ENCODE measurements at regions not wholly inside any gene's neighbourhood (a gene's known extent, or its start where the extent isn't known, plus 50 kb on each side); places are given as distances from the start of the nearest gene placed in this dataset.

DNA sequence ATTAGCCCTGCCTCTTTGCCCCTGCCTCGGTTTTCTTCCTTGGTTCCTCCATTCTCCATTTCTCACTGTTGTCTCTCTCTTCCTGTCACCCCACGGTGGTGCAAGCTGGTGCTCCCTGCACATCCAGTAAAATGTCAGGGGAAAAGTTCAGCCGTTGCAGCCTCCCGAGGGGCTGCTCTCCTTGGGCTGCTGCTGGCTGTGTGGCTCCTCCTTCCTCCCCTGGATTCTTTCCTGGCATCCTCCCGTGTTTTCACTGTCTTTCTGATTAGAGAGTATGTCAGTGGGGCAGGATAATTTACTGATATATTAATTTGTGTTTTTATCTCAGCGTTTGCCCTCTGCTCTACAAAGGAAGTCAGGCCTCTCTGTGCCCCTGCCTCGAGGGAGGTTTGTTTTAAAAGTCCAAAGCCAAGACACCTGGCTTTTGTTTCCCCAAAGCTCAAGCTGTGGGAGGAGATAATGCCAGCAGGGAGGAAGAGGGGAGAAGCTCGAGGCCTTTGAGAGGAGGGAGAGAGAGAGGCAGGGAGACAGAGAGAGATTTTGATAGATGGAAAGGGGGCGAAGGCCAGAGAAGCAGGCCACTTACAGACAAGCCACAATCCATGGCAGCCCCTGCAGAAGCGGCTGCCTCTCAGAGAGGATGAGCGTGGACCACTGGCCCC lies 150.3 kb upstream of the NR2F2 start:
- no peak for DNase-seq (ENCODE audit: low read depth)
- TF ChIP-seq, protein P1, sequence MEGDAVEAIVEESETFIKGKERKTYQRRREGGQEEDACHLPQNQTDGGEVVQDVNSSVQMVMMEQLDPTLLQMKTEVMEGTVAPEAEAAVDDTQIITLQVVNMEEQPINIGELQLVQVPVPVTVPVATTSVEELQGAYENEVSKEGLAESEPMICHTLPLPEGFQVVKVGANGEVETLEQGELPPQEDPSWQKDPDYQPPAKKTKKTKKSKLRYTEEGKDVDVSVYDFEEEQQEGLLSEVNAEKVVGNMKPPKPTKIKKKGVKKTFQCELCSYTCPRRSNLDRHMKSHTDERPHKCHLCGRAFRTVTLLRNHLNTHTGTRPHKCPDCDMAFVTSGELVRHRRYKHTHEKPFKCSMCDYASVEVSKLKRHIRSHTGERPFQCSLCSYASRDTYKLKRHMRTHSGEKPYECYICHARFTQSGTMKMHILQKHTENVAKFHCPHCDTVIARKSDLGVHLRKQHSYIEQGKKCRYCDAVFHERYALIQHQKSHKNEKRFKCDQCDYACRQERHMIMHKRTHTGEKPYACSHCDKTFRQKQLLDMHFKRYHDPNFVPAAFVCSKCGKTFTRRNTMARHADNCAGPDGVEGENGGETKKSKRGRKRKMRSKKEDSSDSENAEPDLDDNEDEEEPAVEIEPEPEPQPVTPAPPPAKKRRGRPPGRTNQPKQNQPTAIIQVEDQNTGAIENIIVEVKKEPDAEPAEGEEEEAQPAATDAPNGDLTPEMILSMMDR (conservative IDR thresholded peaks at IDR 0.05; ENCODE audit: low read length), result no peak

DNA sequence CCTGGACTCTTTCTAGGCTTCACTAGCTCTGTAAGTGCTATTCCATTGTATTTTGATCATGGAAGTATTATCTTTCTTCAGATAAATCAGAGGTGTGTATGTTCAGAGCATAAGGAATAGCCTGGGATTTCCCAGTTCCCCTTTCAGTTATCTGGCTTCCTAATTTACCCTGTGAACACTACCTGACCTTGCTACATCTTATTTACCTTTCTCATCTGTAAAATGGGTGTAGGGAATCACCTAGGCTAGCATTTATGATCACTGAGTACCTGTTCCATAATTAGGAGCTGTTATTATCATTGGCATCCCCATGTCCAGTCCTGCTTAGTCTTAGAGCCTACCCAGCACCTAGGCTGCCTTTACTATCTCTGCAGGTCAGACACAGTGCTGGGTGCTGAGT lies 149.3 kb upstream of the NR2F2 start:
- no peak for DNase-seq (ENCODE audit: low read depth)
- no peak overlapping the region for H3K4me3 ChIP-seq (ENCODE audit: low read length)
- TF ChIP-seq, protein P1 (conservative IDR thresholded peaks at IDR 0.05; ENCODE audit: low read length), result no peak

More for the DNA sequence above, 150.3 kb upstream of the NR2F2 start:
- H3K4me3 ChIP-seq (ENCODE audit: low read length), result no peak overlapping the region

DNA sequence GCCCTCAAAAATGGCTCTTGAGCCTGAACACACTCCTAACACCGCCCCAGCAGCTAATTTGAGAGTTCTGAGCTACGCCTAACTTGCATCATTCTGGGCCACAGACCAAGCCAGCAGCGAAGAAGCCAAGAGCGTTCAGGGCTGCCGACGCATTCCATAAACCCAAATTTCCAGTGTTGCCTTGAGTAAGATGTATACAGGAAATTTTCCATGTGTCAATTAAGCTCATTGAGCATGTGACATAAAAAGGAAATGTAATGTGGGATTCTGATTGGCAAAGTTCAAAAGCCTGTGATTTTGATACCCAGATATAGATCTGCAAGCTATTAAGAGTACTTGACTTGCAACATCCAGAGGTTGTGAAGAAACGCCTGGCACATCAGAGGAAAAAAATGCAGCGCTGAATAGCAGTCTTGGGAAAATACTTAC lies 148.6 kb upstream of the NR2F2 start:
- DNase-seq (ENCODE audit: low read depth), result peak; percentile 97
- peak overlapping the region; percentile 18 for H3K4me3 ChIP-seq (ENCODE audit: low read length)
- TF ChIP-seq, protein P1 (conservative IDR thresholded peaks at IDR 0.05; ENCODE audit: low read length), result no peak

DNA sequence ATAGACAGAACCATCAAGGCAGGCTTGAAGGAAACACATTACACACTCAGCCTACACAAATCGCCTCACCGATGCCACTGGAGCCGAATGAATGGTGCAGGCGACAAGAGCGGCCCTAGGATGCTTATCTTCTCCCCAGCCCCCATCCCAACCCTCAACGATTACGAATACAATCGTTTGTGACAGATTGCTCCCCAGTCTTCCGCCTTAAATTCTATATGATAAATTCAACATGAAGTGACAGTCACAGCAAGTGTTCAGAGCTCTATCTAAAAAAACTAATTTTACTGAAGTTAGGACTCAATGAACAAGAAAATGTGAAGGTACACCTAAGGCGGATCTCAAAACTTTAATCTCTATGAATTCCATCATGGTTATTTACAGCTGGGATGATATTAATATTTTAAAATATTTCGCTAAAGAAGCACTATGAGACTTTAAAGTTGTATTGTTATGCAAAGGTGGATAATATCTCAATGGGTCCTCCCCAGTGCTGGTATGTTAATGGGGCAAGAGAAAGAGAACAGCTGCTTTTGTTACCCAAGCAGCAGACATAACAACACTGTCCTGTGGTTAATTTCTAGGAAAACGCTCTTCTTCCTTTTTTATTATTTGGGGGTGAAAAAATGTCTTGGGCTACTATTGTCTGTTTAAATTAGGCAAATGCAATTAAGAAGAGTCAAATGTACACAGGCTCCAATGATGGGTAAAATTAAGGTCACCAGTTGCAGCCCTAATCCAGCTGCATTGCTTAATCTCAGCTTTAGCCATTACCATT lies 147.6 kb upstream of the NR2F2 start:
- peak; percentile 36 for DNase-seq (ENCODE audit: low read depth)
- H3K4me3 ChIP-seq (ENCODE audit: low read length), result no peak overlapping the region
- TF ChIP-seq, protein P1 (conservative IDR thresholded peaks at IDR 0.05; ENCODE audit: low read length), result no peak

DNA sequence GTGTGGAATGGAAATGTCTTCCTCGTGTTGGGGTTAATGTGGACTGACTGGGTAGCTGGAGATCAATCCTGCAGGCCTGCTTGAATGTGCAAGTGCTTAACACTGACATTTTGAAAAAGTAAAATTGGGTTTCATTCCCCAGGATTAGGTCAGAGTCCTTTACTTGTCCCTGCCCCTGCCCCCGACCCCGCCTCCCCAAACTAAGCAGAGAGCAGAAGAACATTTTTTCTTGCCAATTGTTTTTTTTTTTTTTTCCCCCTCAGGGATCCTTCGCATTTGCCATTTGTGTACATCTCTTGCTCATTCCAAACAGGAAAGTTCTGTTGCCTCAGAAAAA lies 147.0 kb upstream of the NR2F2 start:
- no peak for DNase-seq (ENCODE audit: low read depth)
- no peak overlapping the region for H3K4me3 ChIP-seq (ENCODE audit: low read length)

DNA sequence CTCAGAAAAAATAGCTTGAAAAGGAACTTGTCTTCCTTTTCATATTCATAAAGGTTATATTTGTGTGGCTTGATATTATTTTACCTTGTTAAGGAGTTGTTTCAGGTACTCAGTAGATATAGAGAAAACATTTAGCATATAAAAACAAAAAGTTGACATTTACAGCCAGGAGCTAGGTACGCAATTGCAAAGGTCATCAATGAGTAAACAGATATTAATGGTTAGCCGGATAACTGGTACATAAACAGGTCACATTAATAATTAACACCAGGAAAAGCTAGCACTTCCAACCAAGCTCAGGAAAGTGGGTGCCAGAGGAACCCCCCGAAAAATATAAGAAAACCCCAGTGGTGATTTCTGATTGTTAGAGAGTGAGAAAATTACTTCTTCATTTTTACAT lies 146.6 kb upstream of the NR2F2 start:
- no peak overlapping the region for H3K4me3 ChIP-seq (ENCODE audit: low read length)
- TF ChIP-seq, protein P1 (conservative IDR thresholded peaks at IDR 0.05; ENCODE audit: low read length), result no peak
- no peak for DNase-seq (ENCODE audit: low read depth)

More for the DNA sequence above, 147.0 kb upstream of the NR2F2 start:
- TF ChIP-seq, protein P1 (conservative IDR thresholded peaks at IDR 0.05; ENCODE audit: low read length), result no peak

DNA sequence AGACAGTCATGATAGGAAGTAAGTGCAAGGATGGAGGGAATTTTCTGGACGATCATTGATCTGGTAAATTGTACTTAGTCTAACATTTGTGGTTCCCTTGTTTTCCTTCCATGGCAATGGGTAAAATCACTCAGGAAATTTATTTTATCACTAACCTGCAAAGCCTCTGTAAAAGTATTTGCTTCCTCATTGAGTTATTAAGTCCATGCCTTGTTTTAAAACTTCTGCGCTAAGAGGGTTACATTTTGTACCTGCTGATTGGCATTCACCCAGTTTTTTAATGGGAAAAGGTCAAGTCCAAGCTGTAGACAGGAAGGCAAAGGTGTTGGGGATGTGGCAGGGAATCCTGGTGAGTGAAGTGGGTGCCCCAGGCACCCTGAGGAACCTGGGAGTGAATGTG lies 146.2 kb upstream of the NR2F2 start:
- H3K4me3 ChIP-seq (ENCODE audit: low read length), result no peak overlapping the region
- TF ChIP-seq, protein P1 (conservative IDR thresholded peaks at IDR 0.05; ENCODE audit: low read length), result no peak
- DNase-seq (ENCODE audit: low read depth), result no peak

All from AG10803 (cell line).